GM13976 (cell line): ENCODE measurements at regions not wholly inside any gene's neighbourhood (a gene's known extent, or its start where the extent isn't known, plus 50 kb on each side); places are given as distances from the start of the nearest gene placed in this dataset.

ENCODE experiments used
- DNase-seq: peaks from one replicate; pipeline ENCODE4 v3.0.0; 2012; ENCODE audit warnings: low spot score
- in situ Hi-C: fragments of 300-500 bp; cut with MboI; formaldehyde crosslinking; loops from one replicate; pipeline ENCODE4 v1.12.0; 2022; ENCODE audit warnings: low sequenced_read_pairs, mixed read lengths, inconsistent platforms; ENCODE audit not compliant: unreplicated experiment
- TF ChIP-seq, protein P1 (sequence below): IDR thresholded peaks from 2 replicates; pipeline ENCODE4 v1.5.1; 2012; ENCODE audit warnings: borderline replicate concordance, mild to moderate bottlenecking; ENCODE audit not compliant: insufficient read depth; ENCODE audit errors: extremely low read depth, missing control alignments, control extremely low read depth

DNA sequence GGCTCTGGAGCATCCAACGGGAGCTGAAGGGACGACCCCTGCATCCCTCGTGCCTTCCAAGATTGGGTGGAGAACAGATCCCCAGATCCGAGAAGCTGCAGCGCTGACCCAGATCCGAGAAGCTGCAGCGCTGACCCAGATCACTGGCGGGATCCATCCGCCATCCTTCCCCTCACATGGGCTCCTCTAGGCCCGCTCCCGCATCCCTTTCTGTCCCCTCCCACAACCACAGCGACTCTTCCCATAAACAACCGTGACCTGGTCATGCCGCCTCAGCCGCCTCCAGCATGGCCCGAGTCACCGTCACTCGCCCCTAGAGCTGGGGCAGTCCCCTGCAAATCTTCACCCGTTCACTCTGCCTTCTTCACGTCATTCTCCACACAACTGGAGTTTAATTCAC lies 124.9 kb downstream of the UTP18 start:
- TF ChIP-seq, protein P1, sequence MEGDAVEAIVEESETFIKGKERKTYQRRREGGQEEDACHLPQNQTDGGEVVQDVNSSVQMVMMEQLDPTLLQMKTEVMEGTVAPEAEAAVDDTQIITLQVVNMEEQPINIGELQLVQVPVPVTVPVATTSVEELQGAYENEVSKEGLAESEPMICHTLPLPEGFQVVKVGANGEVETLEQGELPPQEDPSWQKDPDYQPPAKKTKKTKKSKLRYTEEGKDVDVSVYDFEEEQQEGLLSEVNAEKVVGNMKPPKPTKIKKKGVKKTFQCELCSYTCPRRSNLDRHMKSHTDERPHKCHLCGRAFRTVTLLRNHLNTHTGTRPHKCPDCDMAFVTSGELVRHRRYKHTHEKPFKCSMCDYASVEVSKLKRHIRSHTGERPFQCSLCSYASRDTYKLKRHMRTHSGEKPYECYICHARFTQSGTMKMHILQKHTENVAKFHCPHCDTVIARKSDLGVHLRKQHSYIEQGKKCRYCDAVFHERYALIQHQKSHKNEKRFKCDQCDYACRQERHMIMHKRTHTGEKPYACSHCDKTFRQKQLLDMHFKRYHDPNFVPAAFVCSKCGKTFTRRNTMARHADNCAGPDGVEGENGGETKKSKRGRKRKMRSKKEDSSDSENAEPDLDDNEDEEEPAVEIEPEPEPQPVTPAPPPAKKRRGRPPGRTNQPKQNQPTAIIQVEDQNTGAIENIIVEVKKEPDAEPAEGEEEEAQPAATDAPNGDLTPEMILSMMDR = no peak
- no peak for DNase-seq
- in situ Hi-C loops = no loop called here

DNA sequence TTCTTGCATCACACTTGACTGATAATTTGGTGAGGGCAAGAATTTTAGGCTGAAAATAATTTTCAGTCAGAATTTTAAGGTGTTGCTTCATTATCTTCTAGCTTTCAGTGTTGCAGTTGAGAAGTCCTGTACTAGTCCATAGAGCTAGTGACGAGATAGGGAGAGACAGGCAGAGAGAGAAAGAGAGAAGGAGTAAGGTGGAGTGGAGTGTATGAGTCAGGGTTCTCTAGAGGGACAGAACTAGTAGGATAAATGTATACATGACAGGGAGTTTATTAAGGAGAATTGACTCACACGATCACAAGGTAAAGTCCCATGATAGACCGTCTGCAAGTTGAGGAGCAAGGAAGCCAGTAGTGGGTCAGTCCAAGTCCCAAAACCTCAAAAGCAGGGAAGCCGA lies 127.2 kb downstream of the UTP18 start:
- in situ Hi-C loops = no loop called here
- DNase-seq = no peak
- TF ChIP-seq, protein P1 = no peak

DNA sequence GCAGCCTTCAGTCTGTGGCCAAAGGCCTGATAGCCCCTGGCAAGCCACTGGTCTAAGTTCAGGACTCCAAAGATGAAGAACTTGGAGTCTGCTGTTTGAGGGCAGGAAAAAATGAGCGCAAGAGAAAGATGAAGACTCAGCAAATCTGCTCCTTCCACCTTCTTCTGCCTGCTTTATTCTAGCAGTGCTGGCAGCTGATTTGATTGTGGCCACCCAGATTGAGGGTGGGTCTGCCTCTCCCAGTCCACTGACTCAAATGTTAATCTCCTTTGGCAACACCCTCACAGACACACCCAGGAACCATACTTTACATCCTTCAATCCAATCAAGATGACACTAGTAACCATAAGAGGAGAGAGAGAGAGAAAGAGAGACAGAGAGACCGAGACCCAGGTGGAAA lies 127.6 kb downstream of the UTP18 start:
- DNase-seq = no peak
- TF ChIP-seq, protein P1 = no peak
- in situ Hi-C loops = no loop called here

DNA sequence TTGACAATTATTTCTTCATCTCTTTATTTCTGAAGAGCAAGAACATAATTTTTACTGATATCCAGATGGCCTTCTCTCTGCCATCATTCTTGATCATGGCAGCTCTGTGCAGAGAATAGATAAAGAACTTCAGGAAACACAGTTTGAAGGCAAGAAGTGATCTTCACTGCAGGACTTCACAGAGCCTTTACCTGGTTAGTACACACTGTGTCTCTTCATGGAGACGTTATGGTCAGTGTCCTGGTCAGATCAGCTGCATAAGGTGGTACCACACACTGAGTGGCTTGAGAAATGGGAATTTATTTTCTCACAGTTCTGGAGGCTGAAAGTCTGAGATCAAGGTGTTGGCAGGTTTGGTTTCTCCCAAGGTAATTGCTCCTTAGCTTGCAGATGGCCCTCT lies 129.5 kb downstream of the UTP18 start:
- in situ Hi-C loops = no loop called here
- TF ChIP-seq, protein P1 = no peak
- no peak for DNase-seq

DNA sequence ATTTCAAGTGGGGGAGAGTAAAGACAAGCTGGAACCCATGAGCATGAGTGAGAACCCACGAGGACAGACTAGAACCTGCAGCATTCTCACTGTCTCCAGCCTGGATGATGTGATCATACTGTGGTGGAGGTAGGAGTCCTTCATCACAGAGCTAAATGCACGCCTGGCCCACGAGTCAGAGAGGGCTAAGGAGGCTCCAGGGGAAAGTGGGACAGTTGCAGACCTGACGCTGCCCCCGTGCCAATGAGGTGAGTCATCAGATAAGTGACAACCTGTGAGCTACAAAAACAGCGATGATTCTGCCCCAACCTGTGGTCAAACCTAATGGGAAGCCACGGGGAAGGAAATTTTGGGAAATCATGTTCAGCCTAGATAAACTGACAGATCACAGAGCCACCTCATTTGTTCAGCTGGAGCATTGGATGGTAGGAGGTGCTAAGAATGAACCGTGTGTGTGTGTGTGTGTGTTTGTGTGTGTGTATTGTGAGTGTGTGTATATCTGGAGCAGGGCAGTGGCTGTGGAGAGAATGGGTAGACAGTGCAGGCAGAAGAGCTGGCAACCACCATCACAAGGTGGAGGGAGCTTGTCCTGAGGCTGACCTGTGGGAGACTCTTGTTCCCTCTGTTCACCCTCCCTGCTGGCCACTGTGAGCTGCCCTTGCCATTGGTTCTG lies 131.8 kb downstream of the UTP18 start:
- TF ChIP-seq, protein P1 = no peak
- no peak for DNase-seq

DNA sequence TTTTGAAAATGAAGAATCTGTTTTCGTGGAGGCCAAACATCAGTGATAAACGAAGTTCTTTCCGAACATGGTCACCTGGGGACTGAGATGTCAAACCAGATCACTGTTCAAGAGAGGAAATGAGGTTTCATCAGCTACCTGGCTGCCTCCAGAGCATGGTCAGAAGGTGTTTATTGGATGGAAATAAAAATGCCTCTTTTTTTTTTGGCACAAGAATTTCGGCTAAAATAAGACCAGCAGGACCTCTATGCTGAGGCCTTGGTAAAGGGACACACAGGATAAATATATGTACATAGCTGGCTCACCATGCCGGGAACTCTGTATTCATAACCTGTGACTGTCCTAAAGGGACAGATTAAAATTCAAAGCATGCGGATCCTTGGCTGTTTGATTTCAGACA lies 135.3 kb downstream of the UTP18 start:
- TF ChIP-seq, protein P1 = no peak
- DNase-seq = no peak
- in situ Hi-C loops = no loop called here

More for the DNA sequence above, 131.8 kb downstream of the UTP18 start:
- in situ Hi-C loops = no loop called here
